Heart left ventricle (tissue), 13 donors: ENCODE measurements at regions not wholly inside any gene's neighbourhood (a gene's known extent, or its start where the extent isn't known, plus 50 kb on each side); places are given as distances from the start of the nearest gene placed in this dataset.

Experiments used
- CTCF ChIP-seq, 12 donors: fragments of 200-600 bp; sonication (generic) in 4 of 12; IDR thresholded peaks; one replicate each; pipeline versions ENCODE4 v1.5.0 to v1.8.0; 2018 to 2022; ENCODE audit warnings: antibody characterized with exemption in 12 of 12, mild to moderate bottlenecking in 5 of 12
- POLR2A ChIP-seq, 2 donors: fragments of 450-650 bp; IDR thresholded peaks; one replicate each; pipeline ENCODE4 v1.6.1; 2017; ENCODE audit warnings: antibody characterized with exemption in 2 of 2, mild to moderate bottlenecking in 2 of 2, moderate library complexity in 2 of 2
- donor health status: ischemic (EF 13 %, LVEDD 7.1; RV severe dilation, severe dysfunction).
- donor health status: DM: no; HTN: yes; CAD: no.
- donor health status: DM: no; HTN: no; CAD: no.
- donor health status: ischemic (EF 25% LVEDD 6.9; RV normal size, moderate dysfunction).
- donor health status: ischemic (EF 25% LVEDD 5.7; RV mildly dilated, moderate dysfunction).
- donor health status: ischemic (EF 35%, LVEDD 5.7; RV mildly dilated, moderate dysfunction).
- donor health status: nonischemic (EF 11% LVEDD 7.7; RV severe dilation, severe dysfunction).
- donor health status: DM: yes; HTN: yes; CAD: no.
- donor health status: PGD.
- donor health status: ischemic (EF 29% LVEDD 5.4; RV normal size, mild dysfunction).
- donor health status: nonischemic (EF 23%, LVEDD 6.1; RV moderate dilation, normal function).

- TF ChIP-seq CTCF (IDR thresholded peaks at IDR 0.05) (no peak), POLR2A (IDR thresholded peaks at IDR 0.05) (no peak)
Observed at GRCh38 chr14:86423214-86423613, 893.3 kb downstream of the FLRT2 start.
